ENCODE measurements at regions not wholly inside any gene's neighbourhood (a gene's known extent, or its start where the extent isn't known, plus 50 kb on each side); places are given as distances from the start of the nearest gene placed in this dataset.

DNA sequence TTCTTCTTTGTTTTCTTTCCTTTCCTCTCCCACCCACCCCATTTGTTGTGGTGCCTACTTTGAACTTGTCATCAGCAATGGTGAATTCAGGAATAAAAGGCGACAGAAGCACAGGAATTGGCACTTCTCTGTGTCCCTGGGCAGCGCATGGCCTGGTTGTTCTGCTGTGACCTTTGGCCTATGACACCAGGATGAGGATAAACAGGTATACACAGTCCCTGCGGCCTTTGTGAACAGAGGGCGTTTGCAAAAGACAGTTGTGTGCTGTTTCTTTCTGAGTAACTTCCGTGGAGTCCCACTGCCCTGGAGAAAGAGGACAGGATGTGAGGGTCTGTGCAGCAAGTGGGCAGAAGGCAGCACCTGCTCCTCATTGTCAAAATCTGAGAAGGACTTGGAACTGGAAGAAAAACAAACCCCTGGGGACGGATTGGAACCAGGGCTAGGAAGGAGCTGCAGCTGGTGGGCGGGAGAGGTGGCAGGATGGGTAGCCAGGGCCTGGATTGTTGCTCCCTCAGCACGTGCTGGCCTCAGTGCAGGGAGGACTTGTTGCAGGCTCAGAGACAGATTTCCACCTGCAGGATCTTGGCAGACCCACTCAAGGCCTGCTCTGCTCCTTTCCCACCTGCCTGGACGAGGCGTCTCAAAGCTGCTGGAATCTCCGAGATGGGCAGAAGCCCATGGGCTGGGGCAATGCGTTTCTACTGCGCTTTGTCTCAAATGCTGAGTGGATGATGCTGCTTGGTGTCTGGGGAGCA is 159.5 kb downstream of the ACKR3 start:
- no peak for ATAC-seq (replicated peaks in 1 of 2)
- H3K9me3 Mint-ChIP-seq = no peaks in the 10 kb centered on the region
- H3K4me1 Mint-ChIP-seq (ENCODE audit: low read depth) = no peaks in the 10 kb centered on the region
- H3K4me3 Mint-ChIP-seq = no peak overlapping the region
- H3K36me3 Mint-ChIP-seq (ENCODE audit: insufficient read depth in 2 of 2) = no peaks in the 10 kb centered on the region
- H3K27ac Mint-ChIP-seq = no peak overlapping the region
- no peak for DNase-seq
- H3K27me3 Mint-ChIP-seq (ENCODE audit: low read depth) = no peaks in the 10 kb centered on the region

DNA sequence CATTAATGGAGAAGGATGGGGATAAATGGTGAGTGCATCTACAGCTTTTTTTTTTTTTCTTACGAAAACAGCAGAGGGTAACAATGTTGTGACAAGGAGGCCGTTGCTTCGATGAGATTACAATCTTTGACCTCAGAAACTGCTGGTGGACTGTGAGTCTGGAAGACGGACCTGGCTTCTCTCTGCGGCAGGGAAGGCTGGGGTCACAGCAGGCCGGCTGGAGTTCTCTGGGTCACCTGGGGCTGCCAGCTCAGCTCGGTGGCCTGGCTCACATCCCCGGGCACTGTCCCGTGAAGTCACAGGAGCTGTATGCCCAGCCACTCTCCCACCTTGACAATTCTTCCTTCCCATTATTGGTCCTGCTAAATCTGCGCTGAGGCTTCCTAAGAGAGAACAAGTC is 160.8 kb downstream of the ACKR3 start:
- H3K4me1 Mint-ChIP-seq (ENCODE audit: low read depth) = no peaks in the 10 kb centered on the region

DNA sequence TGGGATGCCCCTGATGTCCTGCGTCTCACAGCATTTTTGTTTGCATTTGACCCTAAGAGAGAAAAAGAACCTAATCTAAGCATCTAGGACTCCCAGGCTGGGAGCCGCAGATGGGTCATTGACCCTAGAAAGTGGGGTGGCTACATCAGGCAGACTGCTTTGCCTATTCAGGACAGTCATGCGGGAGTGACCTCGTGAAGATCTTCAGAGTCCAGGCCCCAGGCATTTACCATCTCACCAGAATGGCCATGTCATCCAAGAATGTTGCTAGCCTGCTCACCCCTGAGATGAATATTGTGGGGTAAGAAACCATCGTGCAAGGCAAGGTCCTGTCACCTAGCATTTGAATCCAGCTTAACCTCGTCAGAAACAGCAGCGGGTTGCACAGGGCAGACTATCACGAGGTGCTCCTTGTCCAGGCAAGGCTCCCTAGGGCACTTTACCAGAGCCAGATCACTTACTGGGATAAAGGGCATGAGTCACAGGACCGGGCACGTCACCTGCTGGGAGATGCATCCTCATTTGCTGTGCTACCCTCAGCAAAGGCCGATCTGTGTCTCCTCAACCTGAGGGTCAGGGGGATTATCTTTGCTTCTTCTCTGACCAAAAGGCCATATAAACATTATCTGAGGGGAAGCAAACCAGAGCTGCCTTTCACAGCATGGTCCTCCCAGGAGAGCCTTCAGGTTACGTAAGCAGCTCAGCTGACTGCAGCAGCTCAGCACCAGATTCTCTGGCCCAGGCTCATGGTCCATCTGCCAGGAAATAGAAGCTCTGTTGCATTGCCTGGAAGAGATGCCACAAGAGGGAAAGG is 162.3 kb downstream of the ACKR3 start:
- no peak for ATAC-seq (replicated peaks in 1 of 2)
- DNase-seq = no peak
- Mint-ChIP-seq H3K4me1 (ENCODE audit: low read depth) (no peaks in the 10 kb centered on the region), H3K27ac (no peak overlapping the region), H3K9me3 (no peaks in the 10 kb centered on the region), H3K4me3 (no peak overlapping the region), H3K27me3 (ENCODE audit: low read depth) (no peaks in the 10 kb centered on the region), H3K36me3 (ENCODE audit: insufficient read depth in 2 of 2) (no peaks in the 10 kb centered on the region)

More for the DNA sequence above, 160.8 kb downstream of the ACKR3 start:
- Mint-ChIP-seq H3K9me3 (no peaks in the 10 kb centered on the region), H3K27ac (no peak overlapping the region), H3K4me3 (no peak overlapping the region), H3K36me3 (ENCODE audit: insufficient read depth in 2 of 2) (no peaks in the 10 kb centered on the region), H3K27me3 (ENCODE audit: low read depth) (no peaks in the 10 kb centered on the region)
- no peak for ATAC-seq (replicated peaks in 1 of 2)
- DNase-seq = no peak

DNA sequence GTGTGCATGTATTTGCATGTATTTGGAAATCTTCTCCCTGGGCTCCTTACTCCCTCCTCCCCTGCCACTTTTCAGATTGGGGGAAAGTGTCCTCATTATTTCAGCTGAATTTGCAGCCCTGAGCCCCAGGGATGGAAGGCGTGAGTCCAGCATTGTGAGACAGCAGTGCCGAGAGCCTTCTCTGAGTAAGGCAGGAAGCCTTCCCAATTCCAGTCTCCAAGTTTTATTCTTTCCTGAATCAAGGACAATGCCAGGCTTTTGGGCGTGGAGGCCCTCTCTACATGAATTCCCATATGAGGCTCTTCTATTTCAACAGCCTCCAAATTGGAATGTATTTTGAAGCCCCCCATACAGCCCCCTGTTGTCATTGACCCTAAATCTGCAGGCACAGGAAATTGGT is 163.5 kb downstream of the ACKR3 start:
- Mint-ChIP-seq H3K27ac (no peak overlapping the region), H3K36me3 (ENCODE audit: insufficient read depth in 2 of 2) (no peaks in the 10 kb centered on the region), H3K27me3 (ENCODE audit: low read depth) (peaks cover 3% of the 10 kb centered on the region), H3K9me3 (no peaks in the 10 kb centered on the region), H3K4me1 (ENCODE audit: low read depth) (no peaks in the 10 kb centered on the region), H3K4me3 (no peak overlapping the region)
- DNase-seq (no peak), ATAC-seq (replicated peaks in 1 of 2) (no peak)

DNA sequence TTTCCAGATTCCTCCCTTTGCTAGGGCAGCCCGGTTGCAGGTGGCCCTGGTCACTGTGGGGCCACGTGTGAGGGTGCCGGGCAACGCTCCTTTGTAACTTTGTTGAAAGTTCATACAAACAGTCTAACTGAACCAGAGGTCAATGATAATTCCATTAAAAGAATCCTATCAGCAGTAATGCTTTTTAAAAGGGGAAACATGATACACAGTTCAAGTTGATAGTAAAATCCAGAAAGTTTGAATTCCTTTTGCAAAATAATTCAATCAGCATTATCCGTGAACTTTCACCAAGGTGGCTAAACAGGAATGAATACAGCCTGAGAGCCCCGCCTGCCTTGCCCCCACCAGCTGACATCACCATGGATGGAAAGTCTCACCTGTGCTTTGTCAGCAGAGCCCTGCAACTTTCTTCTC is 166.2 kb downstream of the ACKR3 start:
- Mint-ChIP-seq H3K4me1 (ENCODE audit: low read depth) (no peaks in the 10 kb centered on the region), H3K36me3 (ENCODE audit: insufficient read depth in 2 of 2) (no peaks in the 10 kb centered on the region), H3K4me3 (no peak overlapping the region), H3K9me3 (no peaks in the 10 kb centered on the region), H3K27ac (no peak overlapping the region), H3K27me3 (ENCODE audit: low read depth) (peaks cover 11% of the 10 kb centered on the region)
- ATAC-seq (replicated peaks in 1 of 2) = no peak
- DNase-seq = no peak

DNA sequence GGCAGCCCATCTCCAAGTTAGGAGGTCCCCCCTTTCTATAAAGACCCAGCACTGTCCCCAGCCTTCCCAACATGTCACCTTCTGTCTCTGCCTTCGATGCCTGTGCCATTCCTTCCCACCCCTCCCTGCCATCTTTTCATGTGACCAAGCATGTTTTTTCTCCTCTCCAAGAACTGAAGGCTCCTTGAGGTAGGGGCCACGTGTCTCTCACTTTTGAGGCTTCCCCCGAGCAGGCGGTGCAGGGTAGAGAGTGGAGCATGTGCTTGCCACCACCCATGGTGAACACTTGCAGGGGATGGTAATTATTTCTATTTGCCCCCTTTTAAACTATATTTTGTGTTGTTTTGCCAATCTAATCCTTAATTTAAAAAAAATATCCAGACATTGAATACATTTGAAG is 168.4 kb downstream of the ACKR3 start:
- ATAC-seq (replicated peaks in 1 of 2) = no peak
- Mint-ChIP-seq H3K27me3 (ENCODE audit: low read depth) (peaks cover 11% of the 10 kb centered on the region), H3K9me3 (no peaks in the 10 kb centered on the region), H3K27ac (no peak overlapping the region), H3K36me3 (ENCODE audit: insufficient read depth in 2 of 2) (no peaks in the 10 kb centered on the region), H3K4me3 (no peak overlapping the region), H3K4me1 (ENCODE audit: low read depth) (no peaks in the 10 kb centered on the region)
- DNase-seq = no peak

DNA sequence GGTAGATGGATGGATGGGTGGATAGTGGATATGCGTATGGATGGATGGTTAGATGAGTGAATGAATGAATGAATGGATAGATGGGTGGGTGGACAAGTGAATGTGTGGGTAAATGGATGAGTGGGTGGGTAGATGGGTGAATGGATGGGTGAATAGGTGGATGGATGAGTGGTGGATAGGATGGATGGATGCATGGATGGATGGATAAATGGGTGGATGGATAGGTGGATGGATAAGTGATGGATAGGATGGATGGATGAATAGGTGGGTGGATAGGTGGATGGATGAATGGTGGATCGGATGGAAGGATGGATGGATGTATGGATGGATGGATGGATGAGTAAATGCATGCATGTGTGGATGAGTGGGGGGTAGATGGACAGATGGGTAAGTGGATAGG is 169.3 kb downstream of the ACKR3 start:
- Mint-ChIP-seq H3K4me1 (ENCODE audit: low read depth) (no peaks in the 10 kb centered on the region), H3K36me3 (ENCODE audit: insufficient read depth in 2 of 2) (no peaks in the 10 kb centered on the region), H3K27ac (no peak overlapping the region), H3K4me3 (no peak overlapping the region), H3K9me3 (no peaks in the 10 kb centered on the region), H3K27me3 (ENCODE audit: low read depth) (peaks cover 16% of the 10 kb centered on the region)
- no peak for DNase-seq
- no peak for ATAC-seq (replicated peaks in 1 of 2)

DNA sequence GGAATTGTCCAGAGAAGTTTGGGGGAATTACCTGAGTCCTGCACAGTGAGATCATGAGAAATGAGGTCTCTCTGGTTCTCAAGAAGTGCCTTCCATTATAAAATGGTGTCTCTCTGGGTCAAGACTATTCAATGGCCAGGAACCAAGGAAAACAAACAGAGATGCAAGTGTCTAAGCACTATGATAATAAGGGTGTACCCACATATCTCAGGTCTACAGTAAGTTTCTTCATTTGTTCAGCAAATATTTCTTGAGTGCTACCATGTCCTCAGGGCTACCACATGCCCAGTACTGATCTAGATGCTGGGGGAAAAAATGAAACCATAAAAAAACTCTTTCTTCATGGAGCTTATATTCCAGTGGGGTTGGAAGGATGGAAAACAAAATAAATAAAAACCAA is 170.0 kb downstream of the ACKR3 start:
- Mint-ChIP-seq H3K4me1 (ENCODE audit: low read depth) (no peaks in the 10 kb centered on the region), H3K9me3 (no peaks in the 10 kb centered on the region), H3K36me3 (ENCODE audit: insufficient read depth in 2 of 2) (no peaks in the 10 kb centered on the region), H3K27me3 (ENCODE audit: low read depth) (peaks cover 24% of the 10 kb centered on the region), H3K27ac (no peak overlapping the region), H3K4me3 (no peak overlapping the region)
- DNase-seq = no peak
- ATAC-seq (replicated peaks in 1 of 2) = no peak

DNA sequence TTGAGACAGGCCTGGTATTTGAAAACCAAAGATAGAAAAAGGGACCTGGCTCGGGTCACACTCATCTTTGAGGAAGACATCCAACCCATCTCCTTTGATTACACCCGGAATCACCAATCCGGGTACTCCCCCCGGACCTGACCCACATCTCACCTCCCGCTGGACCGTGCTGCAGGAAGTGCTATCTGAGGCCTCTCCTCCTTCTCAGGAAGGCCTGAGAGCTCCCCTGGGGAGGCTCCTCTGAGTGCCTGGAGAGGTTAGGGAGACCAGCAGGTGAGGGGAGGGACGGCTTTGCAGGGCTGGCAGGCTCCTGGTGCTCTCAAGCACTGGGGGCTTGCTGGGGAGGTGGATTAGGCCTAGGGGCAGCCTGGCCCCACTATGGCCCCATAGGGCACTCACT is 170.9 kb downstream of the ACKR3 start:
- no peak for ATAC-seq (replicated peaks in 1 of 2)
- peaks cover 28% of the 10 kb centered on the region for H3K27me3 Mint-ChIP-seq (ENCODE audit: low read depth)
- no peaks in the 10 kb centered on the region for H3K4me1 Mint-ChIP-seq (ENCODE audit: low read depth)
- DNase-seq = no peak
- H3K4me3 Mint-ChIP-seq = no peak overlapping the region
- H3K36me3 Mint-ChIP-seq (ENCODE audit: insufficient read depth in 2 of 2) = no peaks in the 10 kb centered on the region
- no peaks in the 10 kb centered on the region for H3K9me3 Mint-ChIP-seq
- no peak overlapping the region for H3K27ac Mint-ChIP-seq

DNA sequence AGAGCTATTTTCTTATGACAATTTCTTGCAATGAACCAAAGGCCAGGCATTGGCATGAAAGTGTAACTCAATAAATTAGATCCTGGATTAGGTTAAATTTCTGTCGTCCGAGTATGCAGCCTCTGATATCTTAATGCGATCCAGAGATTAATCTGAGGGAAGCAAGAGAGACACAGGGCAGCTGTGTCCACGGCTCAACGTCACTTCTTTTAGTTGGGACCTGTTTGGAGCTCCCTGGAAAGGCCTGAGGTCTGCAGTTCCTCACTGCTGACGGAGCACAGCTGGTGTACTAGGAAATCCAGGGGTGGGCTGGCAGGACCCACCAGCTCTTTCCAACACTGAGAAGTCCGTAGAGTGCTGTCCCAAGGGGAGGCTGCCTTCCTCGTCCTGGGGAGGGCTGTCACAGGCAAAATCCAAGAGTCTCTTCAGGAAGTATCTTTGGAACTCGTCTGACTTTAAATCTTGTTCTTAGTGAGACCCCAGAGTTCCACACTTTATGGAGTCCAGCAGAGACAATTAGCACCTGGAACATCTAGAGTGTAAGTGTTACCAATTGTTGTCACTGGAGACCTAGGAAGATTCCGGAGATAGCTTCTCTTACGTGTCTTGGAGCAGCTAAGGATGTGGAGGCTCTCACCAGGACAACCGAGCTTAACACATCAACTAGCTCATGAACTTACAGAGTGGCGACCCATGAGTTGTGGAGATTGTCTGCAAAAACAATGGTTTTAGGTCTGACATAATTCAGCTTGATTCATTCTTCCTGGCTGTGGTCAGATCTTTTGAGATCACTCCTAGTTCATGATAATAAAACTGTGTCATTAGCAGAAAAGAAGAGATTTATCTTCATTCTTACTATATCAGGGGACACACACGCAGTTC is 173.7 kb downstream of the ACKR3 start:
- ATAC-seq (replicated peaks in 1 of 2) (no peak), DNase-seq (no peak)
- H3K27me3 Mint-ChIP-seq (ENCODE audit: low read depth) = peaks cover 24% of the 10 kb centered on the region
- H3K4me3 Mint-ChIP-seq = no peak overlapping the region
- H3K36me3 Mint-ChIP-seq (ENCODE audit: insufficient read depth in 2 of 2) = no peaks in the 10 kb centered on the region
- no peaks in the 10 kb centered on the region for H3K9me3 Mint-ChIP-seq
- no peak overlapping the region for H3K27ac Mint-ChIP-seq
- H3K4me1 Mint-ChIP-seq (ENCODE audit: low read depth) = no peaks in the 10 kb centered on the region

DNA sequence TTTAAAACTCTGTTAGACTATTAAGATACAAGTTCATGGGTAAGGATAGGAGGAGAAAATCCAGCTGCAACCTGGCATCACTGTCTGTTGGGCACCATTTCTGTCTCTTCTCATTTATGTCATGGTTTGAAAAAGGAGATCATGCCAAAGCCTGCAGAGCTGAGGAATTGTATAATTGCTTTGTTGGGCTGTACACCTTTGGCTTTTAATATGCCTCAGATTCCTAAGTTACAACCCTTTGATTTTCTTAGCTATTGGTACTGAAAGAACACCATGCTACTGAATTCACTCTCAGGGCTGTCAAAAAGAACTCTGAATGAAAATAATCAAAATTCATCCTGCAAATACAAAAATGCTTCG is 174.3 kb downstream of the ACKR3 start:
- Mint-ChIP-seq H3K4me1 (ENCODE audit: low read depth) (no peaks in the 10 kb centered on the region), H3K27me3 (ENCODE audit: low read depth) (peaks cover 18% of the 10 kb centered on the region), H3K9me3 (no peaks in the 10 kb centered on the region), H3K4me3 (no peak overlapping the region), H3K36me3 (ENCODE audit: insufficient read depth in 2 of 2) (no peaks in the 10 kb centered on the region), H3K27ac (no peak overlapping the region)
- no peak for ATAC-seq (replicated peaks in 1 of 2)
- no peak for DNase-seq

DNA sequence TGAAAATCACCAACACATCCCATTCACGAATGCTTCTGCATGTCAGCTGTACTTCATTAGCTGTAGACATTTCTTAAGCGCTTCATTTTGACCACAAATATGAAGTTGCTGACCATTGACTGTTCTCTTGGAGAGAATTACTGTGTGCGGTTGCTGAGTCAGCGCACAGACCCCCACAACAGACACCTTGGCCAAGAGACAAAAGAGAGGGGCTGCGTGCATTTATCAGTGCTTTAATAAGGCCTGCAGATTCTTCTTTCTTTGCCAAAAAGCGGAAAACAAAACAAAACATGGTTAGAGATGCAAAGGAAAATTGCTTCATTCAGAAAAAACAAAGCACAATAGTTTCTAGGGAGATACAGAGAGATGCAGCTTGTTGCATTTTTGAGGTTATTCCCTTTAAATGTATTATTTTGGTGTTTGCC is 174.7 kb downstream of the ACKR3 start:
- Mint-ChIP-seq H3K4me1 (ENCODE audit: low read depth) (no peaks in the 10 kb centered on the region), H3K27me3 (ENCODE audit: low read depth) (peaks cover 17% of the 10 kb centered on the region), H3K4me3 (no peak overlapping the region), H3K27ac (no peak overlapping the region), H3K9me3 (no peaks in the 10 kb centered on the region), H3K36me3 (ENCODE audit: insufficient read depth in 2 of 2) (no peaks in the 10 kb centered on the region)
- DNase-seq (no peak), ATAC-seq (replicated peaks in 1 of 2) (no peak)

DNA sequence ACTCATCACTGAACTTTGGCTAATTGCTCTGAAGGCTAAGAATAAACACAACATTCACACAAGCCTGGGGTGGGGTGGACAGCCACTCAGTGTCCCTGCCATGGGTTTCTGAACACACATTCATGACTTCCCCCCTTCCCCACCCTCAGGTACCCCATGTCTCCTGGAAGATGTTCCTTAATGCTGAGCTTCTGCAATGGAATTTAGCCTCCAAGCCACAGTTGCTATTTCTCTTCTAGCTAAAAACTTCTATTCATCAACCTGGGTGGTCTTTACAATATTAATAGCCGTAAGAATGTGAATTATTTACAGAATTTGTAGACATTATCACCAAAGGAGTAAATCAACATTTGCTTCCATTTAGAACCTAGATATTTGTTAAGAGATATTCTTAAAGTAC is 175.1 kb downstream of the ACKR3 start:
- Mint-ChIP-seq H3K9me3 (no peaks in the 10 kb centered on the region), H3K4me3 (no peak overlapping the region)
- DNase-seq = no peak

More for the DNA sequence above, 175.1 kb downstream of the ACKR3 start:
- Mint-ChIP-seq H3K27me3 (ENCODE audit: low read depth) (peaks cover 17% of the 10 kb centered on the region), H3K27ac (no peak overlapping the region), H3K4me1 (ENCODE audit: low read depth) (no peaks in the 10 kb centered on the region), H3K36me3 (ENCODE audit: insufficient read depth in 2 of 2) (no peaks in the 10 kb centered on the region)
- no peak for ATAC-seq (replicated peaks in 1 of 2)

All from activated T-cell treated with anti-CD3 and anti-CD28 coated beads, Interleukin-2, amount 50 U/mL, for 72 hours (primary cell).